SK-N-SH (cell line): ENCODE measurements at regions not wholly inside any gene's neighbourhood (a gene's known extent, or its start where the extent isn't known, plus 50 kb on each side); places are given as distances from the start of the nearest gene placed in this dataset.
"Not testable (repeated sequence)": the region's sequence is repeated elsewhere in the genome, so short reads cannot be mapped to it uniquely, and the experiment has no call there.

Source experiments
- EZH2phosphoT487 ChIP-seq: fragments of 200-600 bp; sonication (generic); IDR thresholded peaks from 2 replicates; pipeline ENCODE4 v1.6.1; 2017; ENCODE audit warnings: low read depth, mixed run types, mild to moderate bottlenecking, antibody characterized with exemption, moderate library complexity, borderline replicate concordance
- FOSL2 ChIP-seq: IDR thresholded peaks from 2 replicates; pipeline ENCODE4 v1.4.0; 2012; ENCODE audit warnings: low read depth, mild to moderate bottlenecking, moderate library complexity, borderline replicate concordance
- FOXM1 ChIP-seq: IDR thresholded peaks from 2 replicates; pipeline ENCODE4 v1.4.0; 2012; ENCODE audit warnings: low read depth, mild to moderate bottlenecking
- NFIC ChIP-seq: IDR thresholded peaks from 2 replicates; pipeline ENCODE4 v1.4.0; 2012; ENCODE audit warnings: borderline replicate concordance
- NRF1 ChIP-seq: IDR thresholded peaks from 2 replicates; pipeline ENCODE4 v1.6.1; 2012; ENCODE audit warnings: low read depth, mild to moderate bottlenecking, low read length
- RAD21 ChIP-seq: IDR thresholded peaks from 2 replicates; pipeline ENCODE4 v1.6.1; 2012; ENCODE audit warnings: mild to moderate bottlenecking, low read length
- RFX5 ChIP-seq: IDR thresholded peaks from 2 replicates; pipeline ENCODE4 v1.6.1; 2012; ENCODE audit warnings: mild to moderate bottlenecking, improper control_type of control experiment, low read length
- SMC3 ChIP-seq: IDR thresholded peaks from 2 replicates; pipeline ENCODE4 v1.6.1; 2012; ENCODE audit warnings: low read depth, low read length, improper control_type of control experiment
- TCF12 ChIP-seq: IDR thresholded peaks from 2 replicates; pipeline ENCODE4 v1.4.0; 2012
- TF ChIP-seq, protein P1 (sequence below): IDR thresholded peaks from 2 replicates; pipeline ENCODE4 v1.4.0; 2012; ENCODE audit warnings: low read depth, borderline replicate concordance
- TF ChIP-seq, protein P2 (sequence below): fragments of 200-600 bp; sonication (generic); IDR thresholded peaks from 2 replicates; pipeline ENCODE4 v1.6.1; 2017; ENCODE audit warnings: antibody characterized with exemption, mild to moderate bottlenecking, moderate library complexity
- TF ChIP-seq, protein P3 (sequence below): fragments of 150-350 bp; IDR thresholded peaks from 2 replicates; pipeline ENCODE4 v1.6.1; 2017; ENCODE audit warnings: antibody characterized with exemption, low read length, low read depth, borderline replicate concordance
- TF ChIP-seq, protein P4 (sequence below): IDR thresholded peaks from 2 replicates; pipeline ENCODE4 v1.4.0; 2012; ENCODE audit warnings: low read depth

DNA sequence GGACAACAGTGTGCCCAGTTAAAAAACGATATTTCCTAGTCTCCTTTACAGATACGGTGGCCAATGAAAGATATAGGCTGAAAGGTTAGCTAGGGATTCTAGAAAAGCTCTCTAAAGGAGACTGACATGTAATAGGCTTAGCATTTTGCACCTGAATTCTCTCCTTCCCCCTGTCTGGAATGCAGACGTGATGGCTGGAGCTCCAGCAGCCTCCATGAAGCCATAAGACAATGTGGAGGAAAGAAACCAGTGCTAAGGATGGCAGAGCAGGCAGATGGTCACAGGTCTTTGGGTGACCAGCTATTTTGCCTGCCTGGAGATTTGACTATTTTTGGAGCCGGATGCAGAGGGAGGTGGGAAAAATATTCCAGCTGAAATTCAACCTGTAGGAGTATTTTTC is 286.2 kb upstream of the PLGLB2 start:
- TF ChIP-seq, protein P1, sequence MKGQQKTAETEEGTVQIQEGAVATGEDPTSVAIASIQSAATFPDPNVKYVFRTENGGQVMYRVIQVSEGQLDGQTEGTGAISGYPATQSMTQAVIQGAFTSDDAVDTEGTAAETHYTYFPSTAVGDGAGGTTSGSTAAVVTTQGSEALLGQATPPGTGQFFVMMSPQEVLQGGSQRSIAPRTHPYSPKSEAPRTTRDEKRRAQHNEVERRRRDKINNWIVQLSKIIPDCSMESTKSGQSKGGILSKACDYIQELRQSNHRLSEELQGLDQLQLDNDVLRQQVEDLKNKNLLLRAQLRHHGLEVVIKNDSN = not testable (repeated sequence)
- TF ChIP-seq NFIC, FOSL2, TCF12, FOXM1, RAD21, RFX5, NRF1, EZH2phosphoT487, SMC3: not testable (repeated sequence)
- TF ChIP-seq, protein P2, sequence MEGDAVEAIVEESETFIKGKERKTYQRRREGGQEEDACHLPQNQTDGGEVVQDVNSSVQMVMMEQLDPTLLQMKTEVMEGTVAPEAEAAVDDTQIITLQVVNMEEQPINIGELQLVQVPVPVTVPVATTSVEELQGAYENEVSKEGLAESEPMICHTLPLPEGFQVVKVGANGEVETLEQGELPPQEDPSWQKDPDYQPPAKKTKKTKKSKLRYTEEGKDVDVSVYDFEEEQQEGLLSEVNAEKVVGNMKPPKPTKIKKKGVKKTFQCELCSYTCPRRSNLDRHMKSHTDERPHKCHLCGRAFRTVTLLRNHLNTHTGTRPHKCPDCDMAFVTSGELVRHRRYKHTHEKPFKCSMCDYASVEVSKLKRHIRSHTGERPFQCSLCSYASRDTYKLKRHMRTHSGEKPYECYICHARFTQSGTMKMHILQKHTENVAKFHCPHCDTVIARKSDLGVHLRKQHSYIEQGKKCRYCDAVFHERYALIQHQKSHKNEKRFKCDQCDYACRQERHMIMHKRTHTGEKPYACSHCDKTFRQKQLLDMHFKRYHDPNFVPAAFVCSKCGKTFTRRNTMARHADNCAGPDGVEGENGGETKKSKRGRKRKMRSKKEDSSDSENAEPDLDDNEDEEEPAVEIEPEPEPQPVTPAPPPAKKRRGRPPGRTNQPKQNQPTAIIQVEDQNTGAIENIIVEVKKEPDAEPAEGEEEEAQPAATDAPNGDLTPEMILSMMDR = not testable (repeated sequence)
- TF ChIP-seq, protein P3, sequence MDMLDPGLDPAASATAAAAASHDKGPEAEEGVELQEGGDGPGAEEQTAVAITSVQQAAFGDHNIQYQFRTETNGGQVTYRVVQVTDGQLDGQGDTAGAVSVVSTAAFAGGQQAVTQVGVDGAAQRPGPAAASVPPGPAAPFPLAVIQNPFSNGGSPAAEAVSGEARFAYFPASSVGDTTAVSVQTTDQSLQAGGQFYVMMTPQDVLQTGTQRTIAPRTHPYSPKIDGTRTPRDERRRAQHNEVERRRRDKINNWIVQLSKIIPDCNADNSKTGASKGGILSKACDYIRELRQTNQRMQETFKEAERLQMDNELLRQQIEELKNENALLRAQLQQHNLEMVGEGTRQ = not testable (repeated sequence)
- TF ChIP-seq, protein P4, sequence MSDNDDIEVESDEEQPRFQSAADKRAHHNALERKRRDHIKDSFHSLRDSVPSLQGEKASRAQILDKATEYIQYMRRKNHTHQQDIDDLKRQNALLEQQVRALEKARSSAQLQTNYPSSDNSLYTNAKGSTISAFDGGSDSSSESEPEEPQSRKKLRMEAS = not testable (repeated sequence)
